Activated CD4-positive, alpha-beta memory T cell treated with anti-CD3 and anti-CD28 coated beads for 36 hours (primary cell): ENCODE measurements at regions not wholly inside any gene's neighbourhood (a gene's known extent, or its start where the extent isn't known, plus 50 kb on each side); places are given as distances from the start of the nearest gene placed in this dataset.

ENCODE experiments used
- CTCF ChIA-PET: fragments of 350-600 bp; sonication (Branson Sonifier 250); formaldehyde crosslinking; loops from one replicate; lab custom pipeline; 2021; ENCODE audit warnings: antibody characterized with exemption, inconsistent platforms; lab: Charles Lee
- POLR2A ChIA-PET: fragments of 350-600 bp; sonication (Branson Sonifier 250); formaldehyde crosslinking; loops from one replicate; lab custom pipeline; 2021; ENCODE audit warnings: antibody characterized with exemption; lab: Charles Lee
- DNase-seq: peaks from one replicate; pipeline ENCODE4 v3.0.0-alpha.2; 2020
- H3K27ac Mint-ChIP-seq: one replicate; pipeline ENCODE4 v1.8.0; 2021; ENCODE audit warnings: mixed read lengths
- H3K27me3 Mint-ChIP-seq: one replicate; pipeline ENCODE4 v1.8.0; 2021; ENCODE audit warnings: mixed read lengths
- H3K36me3 Mint-ChIP-seq: one replicate; pipeline ENCODE4 v1.8.0; 2021; ENCODE audit warnings: mixed read lengths
- H3K4me1 Mint-ChIP-seq: one replicate; pipeline ENCODE4 v1.8.0; 2021; ENCODE audit warnings: low read depth, mixed read lengths
- H3K4me3 Mint-ChIP-seq: one replicate; pipeline ENCODE4 v1.8.0; 2021; ENCODE audit warnings: mild to moderate bottlenecking, mixed read lengths
- H3K9me3 Mint-ChIP-seq: one replicate; pipeline ENCODE4 v1.8.0; 2021; ENCODE audit warnings: mixed read lengths
- intact Hi-C: fragments of 100-400 bp; cut with micrococcal nuclease; formaldehyde crosslinking; loops from one replicate; pipeline ENCODE4 v1.15.1; 2023

DNA sequence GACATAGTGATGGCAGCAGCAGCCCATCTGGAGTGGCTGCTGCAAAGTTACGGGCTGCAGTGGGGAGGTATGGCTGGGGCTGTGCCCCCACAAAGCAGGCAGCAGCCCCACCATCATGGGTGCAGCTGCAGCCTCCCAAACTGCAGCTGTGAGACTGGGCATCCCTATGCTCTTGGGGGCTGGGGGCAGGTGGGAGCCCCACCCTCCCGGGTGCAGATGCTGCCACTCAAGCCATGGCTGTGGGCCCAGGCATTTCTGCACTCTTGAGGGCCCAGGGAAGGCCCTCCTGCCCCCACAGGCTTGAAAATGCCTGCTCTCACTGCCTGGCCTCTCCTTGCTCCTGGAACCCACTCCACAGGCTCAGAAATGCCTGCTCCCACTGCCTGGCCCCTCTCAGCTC is 389.4 kb downstream of the TEX13C start:
- ChIA-PET POLR2A (no interaction called here), CTCF (no interaction called here)
- H3K36me3 Mint-ChIP-seq: no peaks in the 10 kb centered on the region
- no peaks in the 10 kb centered on the region for H3K9me3 Mint-ChIP-seq
- DNase-seq: no peak
- intact Hi-C loops: no loop called here
- H3K27me3 Mint-ChIP-seq: peaks cover 1% of the 10 kb centered on the region
- H3K4me3 Mint-ChIP-seq: no peak overlapping the region
- no peaks in the 10 kb centered on the region for H3K4me1 Mint-ChIP-seq
- H3K27ac Mint-ChIP-seq: no peak overlapping the region

DNA sequence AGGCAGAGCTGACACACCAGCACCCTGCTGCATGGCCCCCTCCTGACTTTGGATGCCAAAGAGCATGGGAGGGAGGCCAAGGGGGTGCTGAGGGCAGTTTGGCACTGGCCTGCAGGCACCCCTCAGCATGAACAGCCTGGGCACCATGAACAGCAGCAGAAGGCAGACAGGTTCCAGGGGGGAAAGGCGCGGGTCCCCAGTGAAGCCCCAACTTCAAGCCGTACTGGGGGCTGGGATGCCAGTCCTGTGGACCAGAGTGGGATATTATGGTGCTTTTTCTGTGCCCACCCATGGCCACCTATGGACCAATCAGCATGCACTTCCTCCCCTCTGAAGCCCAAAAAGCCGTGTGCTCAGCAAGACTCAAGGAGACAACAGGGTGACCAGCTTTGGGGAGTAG is 389.9 kb downstream of the TEX13C start:
- Mint-ChIP-seq H3K36me3 (no peaks in the 10 kb centered on the region), H3K4me1 (no peaks in the 10 kb centered on the region), H3K4me3 (no peak overlapping the region), H3K27me3 (peaks cover 1% of the 10 kb centered on the region), H3K9me3 (no peaks in the 10 kb centered on the region), H3K27ac (no peak overlapping the region)
- CTCF ChIA-PET: no interaction called here
- DNase-seq: no peak
- POLR2A ChIA-PET: no interaction called here
- intact Hi-C loops: no loop called here

DNA sequence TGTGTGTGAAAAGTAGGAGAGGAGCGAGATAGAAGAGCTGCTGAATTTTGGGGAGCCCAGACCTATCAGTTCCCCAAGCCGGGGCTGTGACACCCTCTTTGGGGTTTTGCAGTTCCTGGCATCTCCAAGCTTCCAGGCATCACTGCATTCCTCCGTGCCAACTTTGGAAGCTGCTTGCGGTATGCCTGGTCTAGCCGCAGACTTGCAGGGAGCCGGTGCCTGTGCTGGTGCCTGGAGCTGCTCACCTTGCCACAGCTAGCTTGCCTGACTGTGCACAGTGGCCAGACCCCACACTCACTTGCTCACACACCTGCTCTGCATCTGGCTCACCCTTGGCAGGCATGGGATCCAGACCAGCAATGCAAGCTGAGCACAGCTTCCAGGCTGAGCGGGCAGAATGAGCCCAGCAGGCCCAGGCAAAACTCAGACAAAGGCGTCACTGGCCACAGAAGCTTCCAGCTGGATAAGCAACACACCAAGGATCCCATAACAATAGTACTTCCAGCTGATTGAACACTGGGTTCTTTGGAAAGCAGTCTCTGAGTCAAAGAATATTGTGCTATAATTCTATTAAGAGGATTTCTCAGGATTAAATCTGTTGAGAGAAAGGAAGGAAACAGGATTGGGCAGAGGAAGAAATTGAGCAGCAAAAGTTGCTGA is 390.9 kb downstream of the TEX13C start:
- Mint-ChIP-seq H3K36me3 (no peaks in the 10 kb centered on the region), H3K4me3 (no peak overlapping the region), H3K4me1 (no peaks in the 10 kb centered on the region), H3K9me3 (no peaks in the 10 kb centered on the region), H3K27ac (no peak overlapping the region), H3K27me3 (peaks cover 1% of the 10 kb centered on the region)
- CTCF ChIA-PET: no interaction called here
- POLR2A ChIA-PET: no interaction called here
- DNase-seq: no peak
- intact Hi-C loops: no loop called here

DNA sequence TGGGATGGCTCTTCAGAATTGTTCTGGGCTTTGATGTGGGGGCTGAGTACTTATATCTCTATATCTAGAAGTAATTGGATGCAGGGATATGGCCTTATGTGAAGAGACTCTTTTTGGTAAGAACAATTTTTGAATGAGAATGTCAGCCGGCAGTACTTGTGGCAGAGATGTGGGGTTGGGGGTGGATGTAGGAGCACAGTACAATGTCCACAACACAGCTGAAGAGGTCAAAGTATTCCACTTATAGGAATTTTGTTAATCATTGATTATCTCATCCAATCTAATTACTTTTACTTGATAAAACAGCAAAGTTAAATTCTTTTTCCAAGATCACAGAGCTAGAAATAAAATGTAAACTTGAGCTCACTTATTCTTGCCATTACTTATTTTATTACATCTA is 391.4 kb downstream of the TEX13C start:
- Mint-ChIP-seq H3K9me3 (no peaks in the 10 kb centered on the region), H3K36me3 (no peaks in the 10 kb centered on the region), H3K4me3 (no peak overlapping the region), H3K4me1 (no peaks in the 10 kb centered on the region), H3K27me3 (peaks cover 1% of the 10 kb centered on the region), H3K27ac (no peak overlapping the region)
- intact Hi-C loops: no loop called here
- DNase-seq: no peak
- CTCF ChIA-PET: no interaction called here
- POLR2A ChIA-PET: no interaction called here

DNA sequence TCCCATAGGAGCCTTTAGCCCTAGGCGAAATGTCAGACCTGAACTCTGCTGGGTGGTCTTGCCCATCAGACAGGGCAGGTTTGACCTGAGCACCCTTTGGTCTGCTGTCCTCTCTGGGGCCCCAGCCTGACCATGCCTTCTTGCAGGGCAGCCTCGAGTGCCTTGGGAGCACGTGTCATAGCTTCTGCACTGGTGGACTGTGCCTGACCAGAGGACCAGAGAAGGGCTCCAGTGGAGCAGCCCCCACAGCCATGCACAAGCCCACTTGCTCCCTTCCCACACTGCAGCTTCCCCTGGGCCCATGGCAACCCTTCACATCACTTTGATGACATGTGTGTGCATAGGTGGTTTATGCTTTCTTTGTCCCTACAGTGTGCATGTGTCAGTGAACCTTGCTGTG is 394.0 kb downstream of the TEX13C start:
- Mint-ChIP-seq H3K27ac (no peak overlapping the region), H3K4me3 (no peak overlapping the region), H3K36me3 (no peaks in the 10 kb centered on the region), H3K9me3 (no peaks in the 10 kb centered on the region), H3K4me1 (no peaks in the 10 kb centered on the region), H3K27me3 (peaks cover 1% of the 10 kb centered on the region)
- intact Hi-C loops: no loop called here
- ChIA-PET POLR2A (no interaction called here), CTCF (no interaction called here)
- DNase-seq: no peak

DNA sequence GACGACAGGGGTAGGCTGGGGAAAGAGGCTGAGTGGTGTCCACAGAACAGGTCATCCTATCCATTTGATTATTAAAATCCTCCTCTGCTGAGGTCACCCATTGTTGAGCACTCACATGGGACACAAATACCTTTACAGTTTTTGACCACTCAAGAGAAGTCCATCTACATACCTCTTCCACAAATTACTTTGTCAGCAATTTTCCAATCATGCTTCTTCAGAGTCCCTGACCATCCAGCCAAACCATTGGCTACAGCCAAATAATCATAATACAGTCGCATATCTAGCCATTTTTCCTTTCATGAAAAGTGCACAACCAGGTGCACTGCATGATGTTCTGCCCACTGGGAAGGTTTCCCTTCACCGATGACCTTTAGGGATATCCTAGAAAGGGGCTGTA is 407.4 kb downstream of the TEX13C start:
- intact Hi-C loops: no loop called here
- H3K4me1 Mint-ChIP-seq: no peaks in the 10 kb centered on the region
- no peak for DNase-seq
- H3K9me3 Mint-ChIP-seq: no peaks in the 10 kb centered on the region
- no peak overlapping the region for H3K4me3 Mint-ChIP-seq
- POLR2A ChIA-PET: no interaction called here
- no peak overlapping the region for H3K27ac Mint-ChIP-seq
- H3K27me3 Mint-ChIP-seq: no peaks in the 10 kb centered on the region
- no peaks in the 10 kb centered on the region for H3K36me3 Mint-ChIP-seq
- CTCF ChIA-PET: no interaction called here

DNA sequence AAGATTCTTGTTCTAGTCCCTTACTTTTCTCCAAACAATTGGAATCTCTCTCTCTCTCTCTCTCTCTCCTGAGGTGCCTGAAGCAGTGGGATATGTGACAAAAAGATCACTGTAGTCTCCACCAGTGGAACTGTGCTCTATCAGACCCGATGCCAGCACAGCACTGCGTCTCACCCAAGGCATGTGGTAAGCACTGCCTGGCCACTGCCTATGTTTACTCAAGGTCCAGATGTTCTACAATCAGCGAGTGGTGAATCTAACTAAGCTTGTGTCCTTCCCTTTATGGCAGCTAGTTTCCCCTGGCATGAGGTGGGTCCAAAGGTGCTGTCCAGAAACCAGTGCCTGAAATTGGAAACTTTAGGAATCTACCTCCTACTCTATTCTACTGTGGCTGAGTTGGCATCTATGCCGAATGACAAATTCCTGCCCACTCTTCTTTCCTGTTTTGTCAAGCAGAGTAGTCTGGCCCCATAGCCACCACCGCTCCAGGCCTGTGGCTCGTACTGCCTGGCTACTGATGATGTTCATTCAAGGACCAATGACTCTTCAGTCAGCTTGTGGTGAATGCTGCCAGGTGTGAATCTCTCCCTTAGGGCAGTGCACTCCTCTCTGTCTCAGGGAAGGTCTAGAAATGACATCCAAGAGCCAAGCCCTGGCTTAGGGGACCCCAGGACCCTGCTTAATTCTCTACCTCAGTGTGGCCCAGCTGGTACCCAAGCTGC is 416.5 kb downstream of the TEX13C start:
- Mint-ChIP-seq H3K36me3 (no peaks in the 10 kb centered on the region), H3K27me3 (no peaks in the 10 kb centered on the region), H3K4me1 (no peaks in the 10 kb centered on the region), H3K9me3 (peaks cover 6% of the 10 kb centered on the region), H3K27ac (no peak overlapping the region), H3K4me3 (no peak overlapping the region)
- POLR2A ChIA-PET: no interaction called here
- CTCF ChIA-PET: no interaction called here
- intact Hi-C loops: no loop called here
- DNase-seq: no peak

DNA sequence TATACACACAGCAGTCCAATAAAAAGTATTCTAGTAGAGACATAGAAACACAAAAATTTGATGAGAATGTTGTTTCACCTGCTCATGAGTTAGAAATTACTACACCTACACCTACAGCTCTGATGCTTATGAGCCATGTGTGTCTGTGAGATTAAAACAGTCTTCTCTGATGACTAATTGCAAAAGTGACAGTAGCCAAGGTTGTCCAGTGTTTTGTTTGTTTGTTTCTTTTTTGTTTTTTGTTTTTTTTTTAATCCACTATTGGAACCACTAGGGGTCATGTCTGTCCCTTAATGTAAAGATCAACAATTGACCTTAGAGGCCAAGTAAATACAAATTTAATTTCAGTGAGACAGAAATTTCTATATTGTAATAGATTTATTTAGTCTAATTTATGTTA is 423.1 kb downstream of the TEX13C start:
- Mint-ChIP-seq H3K9me3 (no peaks in the 10 kb centered on the region), H3K4me3 (no peak overlapping the region), H3K27ac (no peak overlapping the region), H3K36me3 (no peaks in the 10 kb centered on the region), H3K4me1 (no peaks in the 10 kb centered on the region), H3K27me3 (no peaks in the 10 kb centered on the region)
- ChIA-PET POLR2A (no interaction called here), CTCF (no interaction called here)
- intact Hi-C loops: no loop called here
- DNase-seq: no peak

DNA sequence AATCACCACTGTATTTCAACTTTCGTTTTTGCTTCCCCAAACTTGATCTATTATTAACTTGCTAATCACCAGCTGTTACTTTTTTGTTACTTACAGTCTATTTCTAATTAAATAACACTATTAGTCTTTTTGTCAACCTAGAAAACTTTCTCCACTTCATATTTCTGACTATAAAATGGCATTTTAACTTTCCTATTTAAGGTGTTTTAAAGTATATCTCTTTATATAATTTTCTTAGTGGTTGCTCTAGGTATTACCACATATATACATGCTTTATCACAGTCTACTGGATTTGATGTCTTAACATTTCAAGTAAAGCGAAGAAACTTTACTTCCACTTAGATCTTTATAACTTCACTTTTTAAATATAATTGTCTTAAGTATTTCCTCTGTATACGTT is 421.2 kb downstream of the DCAF12L2 start:
- intact Hi-C loops: no loop called here
- Mint-ChIP-seq H3K9me3 (no peaks in the 10 kb centered on the region), H3K36me3 (no peaks in the 10 kb centered on the region), H3K4me1 (no peaks in the 10 kb centered on the region), H3K27ac (no peak overlapping the region), H3K27me3 (no peaks in the 10 kb centered on the region), H3K4me3 (no peak overlapping the region)
- ChIA-PET POLR2A (no interaction called here), CTCF (no interaction called here)
- DNase-seq: no peak

DNA sequence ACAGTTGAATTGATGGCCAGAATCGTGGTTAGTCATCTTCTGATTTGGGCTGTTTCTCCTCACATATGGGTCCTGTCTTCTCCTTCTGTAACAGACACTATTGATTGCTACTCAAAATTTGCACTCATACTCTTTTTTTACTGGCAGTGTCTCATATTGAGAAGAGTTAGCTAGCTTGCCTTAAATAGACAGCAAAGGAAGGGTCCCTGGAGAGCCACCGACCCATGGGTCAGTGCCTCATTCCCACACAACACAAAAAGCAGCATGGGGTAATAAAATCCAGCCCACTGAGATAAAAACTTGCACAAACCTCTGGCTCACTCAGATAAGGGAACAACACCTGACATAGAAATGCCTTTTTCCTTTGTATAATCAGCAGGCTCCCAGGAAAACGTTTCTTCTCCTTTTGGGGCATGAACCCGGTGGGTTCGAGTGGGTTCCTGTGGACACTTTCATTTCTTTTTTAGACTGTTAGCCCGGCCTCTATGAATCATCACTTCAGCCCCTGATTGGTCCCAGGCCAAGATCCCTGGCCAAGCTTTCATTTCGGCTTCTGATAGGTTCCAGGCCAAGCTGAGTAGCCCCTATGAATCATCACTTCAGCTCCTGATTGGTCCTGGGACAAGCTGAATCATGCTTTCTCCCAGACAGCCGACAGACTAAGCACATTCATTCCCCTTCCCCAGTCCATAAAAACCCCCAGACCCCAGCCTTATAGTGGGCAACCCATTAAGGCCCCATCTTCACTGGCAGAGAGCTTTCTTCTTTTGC is 408.1 kb downstream of the DCAF12L2 start:
- no peaks in the 10 kb centered on the region for H3K27me3 Mint-ChIP-seq
- H3K9me3 Mint-ChIP-seq: peaks cover 3% of the 10 kb centered on the region
- ChIA-PET POLR2A (no interaction called here), CTCF (no interaction called here)
- no peak overlapping the region for H3K27ac Mint-ChIP-seq
- no peaks in the 10 kb centered on the region for H3K4me1 Mint-ChIP-seq
- H3K36me3 Mint-ChIP-seq: no peaks in the 10 kb centered on the region
- DNase-seq: no peak
- intact Hi-C loops: no loop called here
- no peak overlapping the region for H3K4me3 Mint-ChIP-seq

DNA sequence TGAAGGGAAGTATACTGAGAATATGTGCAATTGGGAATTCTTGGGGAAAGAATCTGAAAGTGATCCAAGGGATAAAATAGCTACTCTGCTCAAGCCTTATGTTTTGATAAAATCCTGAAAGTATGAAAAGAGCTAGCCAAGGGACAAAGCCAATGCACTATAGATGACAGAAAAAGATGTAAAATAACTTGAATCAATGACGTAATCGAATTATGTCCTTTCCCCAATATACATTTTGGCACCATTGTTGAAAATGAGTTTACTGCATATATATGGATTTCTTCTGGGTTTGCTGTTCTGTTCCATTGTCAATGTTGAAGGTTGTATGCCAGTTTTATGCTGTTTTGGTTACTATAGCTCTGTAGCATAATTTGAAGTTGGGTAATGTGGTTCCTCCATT is 407.3 kb downstream of the DCAF12L2 start:
- DNase-seq: no peak
- no peaks in the 10 kb centered on the region for H3K4me1 Mint-ChIP-seq
- CTCF ChIA-PET: no interaction called here
- H3K4me3 Mint-ChIP-seq: no peak overlapping the region
- H3K9me3 Mint-ChIP-seq: peaks cover 3% of the 10 kb centered on the region
- no peaks in the 10 kb centered on the region for H3K27me3 Mint-ChIP-seq
- intact Hi-C loops: no loop called here
- H3K27ac Mint-ChIP-seq: no peak overlapping the region
- H3K36me3 Mint-ChIP-seq: no peaks in the 10 kb centered on the region
- POLR2A ChIA-PET: no interaction called here

DNA sequence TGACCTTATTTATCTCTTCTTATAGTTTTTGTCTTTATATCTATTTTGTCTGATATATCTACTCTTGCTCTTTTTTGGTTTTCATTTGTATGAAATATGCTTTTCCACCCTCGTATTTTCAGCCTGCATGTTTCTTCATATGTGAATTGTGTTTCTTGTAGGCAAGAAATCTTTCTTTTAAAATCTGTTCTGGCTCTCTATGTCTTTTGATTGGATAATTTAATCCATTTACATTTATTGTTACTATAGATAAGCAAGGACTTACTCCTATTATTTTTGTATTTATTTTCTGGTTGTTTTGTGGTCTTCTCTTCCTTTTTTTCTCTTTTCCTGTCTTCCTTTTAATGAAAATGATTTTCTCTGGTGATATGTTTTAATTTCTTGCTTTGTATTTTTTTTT is 403.1 kb downstream of the DCAF12L2 start:
- POLR2A ChIA-PET: no interaction called here
- CTCF ChIA-PET: no interaction called here

More for the DNA sequence above, 403.1 kb downstream of the DCAF12L2 start:
- Mint-ChIP-seq H3K4me3 (no peak overlapping the region), H3K4me1 (no peaks in the 10 kb centered on the region), H3K9me3 (peaks cover 5% of the 10 kb centered on the region), H3K27ac (no peak overlapping the region), H3K27me3 (no peaks in the 10 kb centered on the region), H3K36me3 (no peaks in the 10 kb centered on the region)
- intact Hi-C loops: no loop called here
- DNase-seq: no peak
